NT2/D1 (cell line): ENCODE measurements at regions not wholly inside any gene's neighbourhood (a gene's known extent, or its start where the extent isn't known, plus 50 kb on each side); places are given as distances from the start of the nearest gene placed in this dataset.

ENCODE experiments used
- YY1 ChIP-seq: IDR thresholded peaks from 2 replicates; pipeline ENCODE4 v1.6.1; 2011; ENCODE audit not compliant: insufficient read length, insufficient read depth
- ZNF274 ChIP-seq: IDR thresholded peaks from 2 replicates; pipeline ENCODE4 v1.6.1; 2011; ENCODE audit warnings: mild to moderate bottlenecking, low read depth, low read length

DNA sequence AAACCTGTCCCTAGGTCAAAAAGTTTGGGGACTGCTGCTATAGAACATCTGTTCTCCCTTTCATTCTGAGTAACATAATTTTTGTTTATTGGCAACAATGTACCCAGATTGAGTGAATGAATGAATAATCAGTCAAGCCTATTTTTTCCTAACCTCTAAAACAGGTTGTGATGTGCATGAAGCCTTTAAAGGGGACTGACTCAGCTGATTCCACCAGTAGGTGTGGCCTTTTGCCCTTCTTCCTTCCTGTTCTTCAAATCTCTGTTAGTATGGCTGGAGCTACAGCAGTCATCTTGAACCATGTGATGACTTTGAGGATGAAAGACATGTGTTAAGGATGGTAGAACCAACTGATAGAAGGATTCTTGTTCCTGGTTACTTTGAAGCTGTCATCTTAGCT is 476.1 kb downstream of the NUF2 start:
- TF ChIP-seq YY1 (no peak), ZNF274 (no peak)
